ENCODE measurements at regions not wholly inside any gene's neighbourhood (a gene's known extent, or its start where the extent isn't known, plus 50 kb on each side); places are given as distances from the start of the nearest gene placed in this dataset.

DNA sequence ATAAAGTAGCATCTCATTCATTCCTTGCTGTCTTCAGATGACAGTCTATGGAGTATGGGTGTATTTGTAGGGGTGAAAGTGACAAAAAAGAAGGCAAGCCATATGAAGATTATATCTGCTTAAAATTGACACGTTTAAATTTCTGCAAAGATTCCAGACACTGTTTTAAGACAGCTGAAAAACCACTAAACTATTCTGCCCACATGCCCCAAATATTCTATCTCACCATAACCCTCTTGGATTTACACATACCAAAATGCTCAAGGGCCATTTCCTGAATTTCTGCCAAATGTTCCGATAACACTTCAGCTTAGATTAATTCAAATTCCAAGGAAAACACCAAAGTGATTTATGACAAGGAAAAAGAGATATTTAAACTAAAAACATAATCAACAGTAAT lies 99.9 kb upstream of the IL6 start:
- in situ Hi-C loops (cut with MboI; ENCODE audit: low sequenced_read_pairs) = no loop called here

DNA sequence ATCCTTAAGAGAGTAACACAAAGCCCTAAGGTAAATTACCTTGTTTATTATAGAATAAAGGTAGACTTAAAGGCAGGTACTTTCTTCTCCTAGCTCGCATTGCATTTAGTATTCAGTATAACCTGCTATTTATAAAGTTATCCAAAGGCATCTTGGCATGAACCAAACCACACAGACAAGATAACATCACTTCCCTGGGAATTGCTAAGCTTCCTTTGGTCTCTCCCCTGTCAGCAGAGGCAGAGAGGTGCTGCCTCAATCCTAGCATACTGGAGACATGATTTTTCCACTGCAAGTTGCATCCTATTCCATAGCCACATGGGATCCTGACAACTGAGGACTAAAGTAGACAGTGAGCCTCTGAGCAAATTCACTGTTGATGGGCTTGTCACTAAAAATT lies 101.7 kb upstream of the IL6 start:
- in situ Hi-C loops (cut with MboI; ENCODE audit: low sequenced_read_pairs) = no loop called here

DNA sequence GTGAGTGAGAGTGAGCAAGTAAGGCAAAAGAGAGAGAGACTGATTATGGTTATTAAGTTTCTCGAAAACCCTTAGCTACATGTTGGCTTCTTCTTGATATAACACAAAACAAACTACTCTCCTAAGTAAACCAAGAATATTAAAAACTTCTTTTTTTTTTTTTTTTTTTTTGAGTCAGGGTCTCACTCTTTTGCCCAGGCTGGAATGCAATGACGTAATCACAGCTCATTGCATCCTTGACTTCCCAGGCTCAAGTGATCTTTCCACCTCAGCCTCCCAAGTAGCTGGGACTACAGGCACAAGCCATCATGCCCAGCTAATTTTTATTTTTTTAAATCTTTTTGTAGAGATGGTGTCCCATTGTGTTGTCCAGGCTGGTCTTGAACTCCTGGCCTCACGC lies 102.2 kb upstream of the IL6 start:
- in situ Hi-C loops (cut with MboI; ENCODE audit: low sequenced_read_pairs) = no loop called here

DNA sequence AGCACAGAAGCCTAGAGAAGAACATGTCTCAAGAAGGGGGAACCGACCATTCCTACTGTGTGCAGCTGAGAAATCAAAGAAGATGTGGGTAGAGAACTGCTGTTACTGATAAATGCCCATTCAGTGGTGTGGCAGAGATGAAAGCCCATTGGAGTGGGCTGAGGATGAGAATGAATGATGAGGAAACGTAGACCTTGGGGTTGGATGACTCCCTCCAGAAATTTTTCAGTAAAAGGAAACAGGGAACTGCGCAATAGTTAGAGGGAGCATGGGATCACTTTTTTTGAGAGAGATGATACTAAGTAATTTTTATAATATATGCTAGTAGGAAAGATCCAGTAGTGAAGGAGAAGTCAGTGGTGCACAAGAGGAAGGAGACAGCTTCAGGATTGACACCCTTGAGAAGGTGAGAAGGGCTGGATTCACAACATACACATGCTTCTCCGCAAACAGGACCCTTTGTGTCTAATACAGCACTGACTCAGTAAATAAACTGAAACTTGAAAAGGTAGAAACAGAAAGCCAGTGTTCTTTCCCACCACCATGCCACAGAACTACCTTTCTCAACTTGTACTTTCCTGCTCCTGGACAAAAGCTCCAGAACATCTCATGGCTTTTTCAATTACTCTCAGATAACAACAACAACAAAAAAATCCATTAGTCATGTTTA lies 104.7 kb upstream of the IL6 start:
- in situ Hi-C loops (cut with MboI; ENCODE audit: low sequenced_read_pairs) = no loop called here

DNA sequence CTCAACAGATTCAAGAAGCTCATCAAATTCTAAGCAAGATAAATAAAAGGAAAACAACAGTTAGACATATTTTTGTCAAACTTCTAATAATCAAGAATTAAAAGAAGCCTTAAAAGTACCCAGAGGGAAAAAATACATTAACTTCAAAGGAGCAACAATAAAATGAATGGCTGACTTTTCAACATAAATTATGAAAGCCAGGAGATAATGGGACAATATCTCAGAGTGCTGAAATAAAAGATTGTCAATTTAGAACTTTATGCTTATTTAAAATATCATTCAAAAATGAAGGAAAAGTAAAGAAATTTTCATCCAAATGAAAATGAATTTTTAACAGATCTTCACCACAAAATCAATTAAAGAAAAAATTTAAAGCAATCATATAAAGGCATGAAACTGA lies 108.5 kb upstream of the IL6 start:
- in situ Hi-C loops (cut with MboI; ENCODE audit: low sequenced_read_pairs) = no loop called here

DNA sequence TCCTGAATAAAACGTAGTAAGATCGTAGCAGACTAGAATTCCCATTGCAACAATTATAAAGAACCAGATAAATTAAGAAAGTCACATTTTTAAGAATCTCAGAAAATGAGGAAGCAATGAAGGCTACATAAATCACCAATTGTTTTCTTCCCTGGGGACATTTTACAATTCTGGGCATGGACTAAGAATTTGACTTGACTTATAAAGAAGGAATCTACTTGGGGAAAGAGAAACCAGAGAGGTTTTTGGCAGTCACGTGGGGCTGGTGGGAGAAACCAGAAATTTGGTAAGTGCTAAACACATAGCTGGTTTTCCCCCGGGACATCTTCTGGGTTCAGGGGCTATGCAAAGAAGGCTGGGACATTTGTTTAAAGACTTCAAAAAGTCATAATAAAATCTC lies 109.8 kb upstream of the IL6 start:
- in situ Hi-C loops (cut with MboI; ENCODE audit: low sequenced_read_pairs) = no loop called here

DNA sequence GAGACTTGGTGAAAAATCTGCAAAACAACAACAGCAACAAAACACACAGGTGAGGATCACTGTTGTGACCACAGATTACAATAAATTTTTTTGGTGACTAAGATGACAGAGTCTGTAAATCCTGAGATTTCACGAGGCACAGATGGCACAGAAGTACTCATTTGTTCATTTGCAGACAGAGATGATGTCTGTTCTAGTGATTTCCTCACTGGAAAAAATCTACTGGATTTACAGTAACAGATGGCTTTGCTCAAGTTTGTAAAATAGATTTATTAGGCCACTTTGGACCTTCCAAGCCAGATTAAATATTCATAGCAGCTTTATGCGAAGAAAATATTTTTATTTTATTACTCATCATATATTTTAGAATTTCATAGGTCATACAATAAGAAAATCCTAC lies 113.5 kb upstream of the IL6 start:
- in situ Hi-C loops (cut with MboI; ENCODE audit: low sequenced_read_pairs) = no loop called here

DNA sequence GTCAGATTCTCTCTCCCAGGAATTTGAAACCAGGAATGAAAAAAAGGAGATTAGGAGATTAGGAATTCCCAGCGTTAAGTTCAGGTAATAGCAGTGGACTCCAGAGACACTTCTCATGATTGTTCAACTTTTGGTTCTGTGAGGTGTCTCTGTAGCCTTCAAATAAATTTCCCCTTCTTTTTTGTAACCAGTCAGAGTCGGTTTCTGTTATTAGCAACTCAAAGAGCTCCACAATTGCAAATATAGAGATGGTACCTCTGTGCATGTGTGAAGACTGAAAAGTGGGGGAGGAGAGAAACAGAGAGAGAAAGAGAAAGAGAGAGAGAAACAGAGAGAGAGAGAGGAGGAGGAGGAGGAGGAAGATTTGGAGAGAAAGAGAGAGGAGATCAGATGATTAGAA lies 112.8 kb upstream of the STEAP1B start:
- in situ Hi-C loops (cut with MboI; ENCODE audit: low sequenced_read_pairs) = no loop called here

DNA sequence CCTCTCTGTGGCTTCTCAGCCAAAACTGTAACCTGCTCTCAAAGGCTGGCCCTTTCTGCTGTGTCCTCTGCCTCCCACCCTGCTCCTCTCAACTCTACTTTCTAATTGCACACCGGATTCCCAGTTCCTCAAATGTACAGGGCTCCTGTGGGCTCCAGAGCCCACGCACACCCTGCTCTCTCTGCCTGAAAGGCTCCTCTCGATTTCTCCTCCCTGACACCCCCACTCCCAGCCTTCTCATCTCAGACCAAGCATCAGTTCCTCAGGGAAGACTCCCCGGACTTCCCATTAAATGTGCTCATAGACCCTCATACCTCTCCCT lies 111.7 kb upstream of the STEAP1B start:
- in situ Hi-C loops (cut with MboI; ENCODE audit: low sequenced_read_pairs) = no loop called here

DNA sequence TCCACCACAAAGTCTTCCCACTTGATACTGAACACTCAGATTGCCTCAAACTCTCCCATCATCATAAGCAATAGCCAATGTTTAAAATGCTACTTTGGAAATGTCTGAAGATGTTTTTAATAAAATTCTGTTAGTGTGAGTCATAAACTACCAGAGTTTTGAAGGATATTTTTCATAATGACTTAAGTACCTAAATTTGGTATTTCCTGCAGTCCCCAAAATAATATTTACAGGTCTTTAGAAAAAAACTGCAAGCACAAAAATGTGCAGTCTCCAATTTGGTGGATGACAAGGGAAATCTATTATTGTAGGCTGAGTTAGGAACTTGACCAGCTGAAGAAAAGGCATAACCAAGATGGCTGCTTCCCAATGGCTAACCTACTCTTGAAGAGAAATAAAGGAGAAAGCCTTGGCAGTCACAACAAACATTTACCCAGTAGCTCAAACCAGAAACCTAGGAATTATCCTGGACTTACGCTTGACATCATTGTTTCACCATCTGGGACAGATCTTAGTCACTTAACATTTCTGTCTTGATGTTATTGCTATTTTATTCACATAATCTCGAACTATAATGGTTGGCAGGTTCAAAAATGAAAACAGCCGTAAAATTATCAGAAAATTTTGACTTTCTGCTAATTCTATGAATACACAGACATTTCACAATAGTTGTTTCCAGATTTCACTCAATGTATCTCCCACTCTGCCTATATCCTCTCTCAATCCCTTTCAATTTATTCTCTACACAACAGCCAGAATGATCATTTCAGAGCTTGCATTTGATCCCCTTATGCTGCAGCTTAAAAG lies 111.2 kb upstream of the STEAP1B start:
- in situ Hi-C loops (cut with MboI; ENCODE audit: low sequenced_read_pairs) = no loop called here

DNA sequence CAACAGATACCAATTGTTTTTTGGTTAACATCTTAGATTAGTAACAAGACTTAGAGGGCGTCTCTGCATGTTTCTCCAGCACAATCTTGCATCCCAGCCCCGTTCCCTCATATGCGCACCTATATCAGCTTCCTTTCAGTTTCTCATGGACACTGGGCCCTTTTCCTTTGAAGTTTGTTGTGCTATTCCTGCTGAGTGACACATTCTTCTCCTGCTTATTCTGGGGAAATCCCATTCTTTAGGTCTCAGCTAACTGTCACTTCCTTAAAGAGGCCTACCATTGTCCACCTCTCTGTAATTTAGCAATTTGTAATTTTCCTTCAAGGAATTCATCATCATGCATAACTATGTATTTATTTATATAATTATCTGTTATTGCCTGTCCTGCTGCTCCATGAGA lies 110.3 kb upstream of the STEAP1B start:
- in situ Hi-C loops (cut with MboI; ENCODE audit: low sequenced_read_pairs) = no loop called here

DNA sequence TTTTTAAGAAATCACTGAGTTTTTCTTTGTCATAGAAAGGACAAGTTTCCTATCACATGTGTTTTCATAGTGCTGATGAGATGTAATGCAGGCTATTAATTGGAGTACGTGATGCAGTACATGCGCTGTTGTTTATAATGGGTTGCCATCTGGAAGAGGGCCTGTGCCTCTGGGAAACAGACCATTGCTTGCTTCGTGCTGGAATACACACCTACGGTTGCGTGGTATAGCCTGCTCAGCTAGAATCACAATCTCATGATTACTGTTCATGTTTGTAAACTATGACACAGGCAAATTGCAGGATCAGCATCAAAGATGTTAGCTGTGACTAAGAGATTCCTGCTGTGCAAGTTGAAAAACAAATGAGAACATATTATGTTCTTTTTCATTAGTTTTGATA lies 107.2 kb upstream of the STEAP1B start:
- in situ Hi-C loops (cut with MboI; ENCODE audit: low sequenced_read_pairs) = no loop called here

DNA sequence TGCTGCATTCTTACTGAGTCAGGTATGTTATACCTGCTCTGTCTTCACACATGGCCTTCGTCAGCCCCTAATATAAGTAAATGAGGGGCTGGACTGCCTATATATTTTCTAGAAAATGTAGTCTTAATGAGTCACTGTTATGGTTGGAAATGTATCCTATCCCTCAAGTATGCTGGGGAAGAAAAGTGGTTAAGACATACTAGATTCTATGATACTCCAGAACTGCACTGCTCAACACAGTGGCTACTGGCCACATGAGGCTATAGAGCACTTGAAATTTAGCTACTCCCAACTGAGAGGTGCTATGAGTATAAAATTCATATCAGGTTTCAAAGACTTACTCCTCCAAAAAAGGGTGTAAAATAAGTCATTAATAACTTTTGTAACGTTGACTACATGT lies 104.3 kb upstream of the STEAP1B start:
- in situ Hi-C loops (cut with MboI; ENCODE audit: low sequenced_read_pairs) = no loop called here

DNA sequence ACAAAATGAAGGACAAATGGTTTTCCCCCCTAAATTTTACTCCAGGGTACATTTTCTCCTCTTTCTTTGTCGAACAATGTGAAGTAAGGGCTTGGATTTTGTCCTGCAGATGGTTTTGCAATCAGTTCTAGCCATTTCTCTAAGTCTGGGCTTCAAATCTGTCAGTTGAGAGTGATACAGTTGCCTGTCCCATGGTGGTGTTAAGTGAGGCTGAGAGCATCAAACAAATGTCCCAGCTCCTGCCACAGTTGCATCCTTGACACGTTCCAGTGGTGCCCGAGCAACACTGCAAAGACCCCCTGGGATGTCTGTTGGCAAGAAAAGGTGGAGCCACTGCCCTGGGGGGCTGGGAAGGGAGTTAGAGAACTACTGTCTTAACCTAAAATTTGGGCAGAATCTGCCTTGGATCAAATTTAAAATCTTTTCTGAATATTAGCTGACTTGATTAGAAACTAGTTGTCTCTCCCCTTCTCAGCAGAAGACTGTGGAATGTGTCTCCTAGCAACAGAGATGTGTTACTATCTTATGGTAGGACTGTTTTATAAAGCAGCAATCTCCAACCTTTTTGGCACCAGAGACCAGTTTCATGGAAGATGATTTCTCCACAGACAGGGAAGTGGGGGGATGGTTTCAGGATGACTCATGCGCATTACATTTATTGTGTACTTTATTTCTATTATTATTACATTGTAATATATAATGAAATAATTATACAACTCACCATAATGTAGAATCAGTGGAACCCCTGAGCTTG lies 102.0 kb upstream of the STEAP1B start:
- in situ Hi-C loops (cut with MboI; ENCODE audit: low sequenced_read_pairs) = no loop called here

DNA sequence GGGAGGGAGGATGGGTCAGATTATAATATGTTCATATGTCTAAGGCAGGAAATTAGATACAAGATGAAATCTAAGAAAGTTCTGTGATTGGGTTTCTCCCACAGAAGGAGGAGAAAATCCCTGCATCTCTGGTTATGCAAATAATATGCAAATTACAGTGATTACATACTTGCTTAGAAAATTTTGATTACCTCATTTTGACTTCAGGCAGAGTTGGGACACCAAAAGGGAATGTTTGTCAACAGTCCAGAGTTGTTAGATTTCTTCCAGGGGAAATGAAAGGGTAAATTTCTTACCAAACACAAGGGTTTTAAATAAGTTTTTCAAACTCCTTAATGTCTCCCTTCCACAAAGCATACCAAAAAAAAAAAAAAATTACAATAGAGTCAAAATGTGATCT lies 101.4 kb upstream of the STEAP1B start:
- in situ Hi-C loops (cut with MboI; ENCODE audit: low sequenced_read_pairs) = no loop called here

DNA sequence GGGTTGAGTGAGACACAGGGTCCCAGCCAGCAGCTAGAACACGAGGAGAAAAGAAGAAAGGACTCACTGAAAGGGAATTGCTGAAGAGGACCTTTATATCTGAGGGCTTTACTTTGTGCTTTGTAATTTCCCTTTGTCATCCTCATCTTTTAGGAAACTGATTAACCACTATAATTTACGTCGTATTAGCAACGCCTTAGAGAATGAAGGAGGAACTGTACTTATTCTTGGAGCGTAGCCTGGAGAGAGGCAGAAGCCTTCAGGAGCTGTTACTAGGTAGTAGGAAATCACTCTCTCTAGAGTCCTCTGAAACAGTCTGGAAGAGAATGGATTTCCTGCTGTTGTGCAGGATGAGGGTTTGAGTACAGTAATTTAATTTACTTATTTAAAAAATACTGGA lies 101.0 kb upstream of the STEAP1B start:
- in situ Hi-C loops (cut with MboI; ENCODE audit: low sequenced_read_pairs) = no loop called here

DNA sequence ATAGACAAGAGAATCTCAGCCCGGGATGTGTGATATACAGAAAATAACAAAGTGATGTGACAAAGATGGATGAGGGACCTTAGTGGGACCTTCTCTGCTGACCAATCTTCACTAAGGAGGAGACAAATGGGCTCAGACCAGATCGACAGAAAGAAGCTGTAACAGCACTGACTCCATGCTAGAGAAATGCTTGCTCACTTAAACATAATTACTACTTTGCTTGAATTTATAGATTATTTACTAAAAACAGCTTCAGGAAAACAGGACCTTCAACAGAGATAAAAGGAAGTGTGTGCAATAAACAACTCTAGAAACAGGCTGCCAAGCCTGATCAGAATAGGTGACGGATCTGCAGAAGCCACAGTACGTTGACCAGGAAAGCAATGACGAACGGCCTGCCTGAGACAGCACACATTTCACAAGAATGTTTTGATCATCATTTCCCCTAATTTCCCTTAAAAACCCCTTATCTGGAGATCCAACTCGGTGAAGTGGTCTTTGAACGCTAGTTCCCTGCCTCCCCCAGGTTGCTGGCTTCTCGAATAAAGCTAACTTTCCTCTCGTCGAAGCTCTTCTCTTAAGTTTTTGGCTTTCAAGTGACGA lies 98.4 kb upstream of the STEAP1B start:
- in situ Hi-C loops (cut with MboI; ENCODE audit: low sequenced_read_pairs) = no loop called here

DNA sequence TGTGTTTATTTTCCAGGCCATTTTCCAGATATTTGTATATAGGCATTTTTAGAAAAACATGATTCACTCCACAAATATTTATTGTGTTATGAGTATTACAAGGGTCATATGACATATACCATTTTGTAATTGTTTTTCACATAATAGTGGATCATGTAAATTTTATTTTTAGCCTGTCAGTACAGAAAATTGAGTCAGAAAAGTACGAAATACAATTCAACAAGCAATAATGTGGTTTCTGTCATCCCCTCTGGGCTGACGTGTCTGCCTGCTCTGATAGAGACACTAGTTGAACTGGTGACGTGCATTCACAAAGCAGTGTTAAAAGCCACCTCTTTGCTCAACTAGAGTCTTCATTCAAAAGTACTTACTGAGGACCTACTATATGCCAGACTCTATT lies 97.9 kb upstream of the STEAP1B start:
- in situ Hi-C loops (cut with MboI; ENCODE audit: low sequenced_read_pairs) = no loop called here

DNA sequence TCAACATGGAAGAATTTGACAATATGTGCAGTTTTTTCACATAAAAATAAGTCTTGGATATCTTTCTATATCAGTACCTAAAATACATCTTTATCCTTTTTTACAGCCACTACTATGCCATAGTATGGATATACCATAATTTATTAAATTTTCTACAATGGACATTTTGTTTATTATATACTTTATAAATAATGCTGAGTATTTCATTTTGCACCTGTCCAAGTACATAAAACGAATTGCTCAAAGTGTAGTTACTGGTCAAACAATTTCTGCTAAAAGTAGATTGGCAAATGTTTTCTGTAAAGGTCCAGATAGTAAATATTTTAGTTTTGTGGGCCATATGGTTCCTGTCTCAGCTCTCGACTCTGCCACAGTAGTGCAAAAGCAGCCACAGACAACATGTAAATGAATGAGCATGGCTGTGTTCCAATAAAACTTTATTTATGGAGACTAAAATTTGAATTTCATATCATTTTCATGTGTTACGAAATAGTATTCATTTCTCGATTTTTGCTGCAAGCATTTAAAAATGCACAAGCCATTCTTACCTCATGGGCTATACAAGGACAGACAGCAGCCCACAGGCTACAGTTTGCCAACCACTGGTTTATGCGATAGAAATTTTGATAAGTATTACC lies 96.9 kb upstream of the STEAP1B start:
- in situ Hi-C loops (cut with MboI; ENCODE audit: low sequenced_read_pairs) = no loop called here

DNA sequence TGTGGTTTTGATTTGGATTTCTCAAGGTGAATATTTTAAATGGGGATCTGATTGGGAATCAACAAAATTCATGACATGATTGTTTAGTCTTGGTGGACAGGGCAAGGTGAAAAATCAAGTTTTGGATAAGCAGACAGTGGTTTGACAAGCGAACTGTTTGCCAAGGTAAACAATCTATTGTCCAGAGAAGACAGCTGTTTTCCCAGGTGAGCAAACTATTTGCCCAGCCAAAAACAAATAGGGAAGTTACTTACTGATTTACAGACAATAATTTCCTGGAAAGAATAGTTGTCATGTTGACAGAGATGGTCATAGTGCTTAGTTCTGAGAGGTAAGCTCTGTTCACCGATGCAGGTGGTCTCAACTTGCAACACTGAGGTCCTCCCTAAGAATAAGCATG lies 94.0 kb upstream of the STEAP1B start:
- in situ Hi-C loops (cut with MboI; ENCODE audit: low sequenced_read_pairs) = no loop called here

DNA sequence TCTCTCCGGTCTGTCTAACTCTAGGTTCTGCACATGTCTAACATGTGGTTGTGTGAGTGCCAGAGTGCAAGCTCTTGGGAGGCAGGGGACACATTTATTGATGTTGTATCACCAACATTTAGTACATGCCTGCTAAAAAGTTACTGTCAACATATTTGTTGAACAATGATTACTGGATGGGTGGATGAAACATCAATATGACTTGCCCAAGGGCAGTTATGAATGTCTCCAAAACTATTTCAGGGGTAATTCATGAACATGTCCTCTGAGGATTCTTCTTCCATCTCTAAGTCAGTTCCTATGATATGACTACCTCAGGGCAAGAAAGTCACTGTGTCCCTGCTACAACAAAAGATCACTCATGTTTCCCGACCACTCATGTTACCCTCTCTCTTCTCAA lies 91.3 kb upstream of the STEAP1B start:
- in situ Hi-C loops (cut with MboI; ENCODE audit: low sequenced_read_pairs) = no loop called here
